ENCODE measurements at regions not wholly inside any gene's neighbourhood (a gene's known extent, or its start where the extent isn't known, plus 50 kb on each side); places are given as distances from the start of the nearest gene placed in this dataset.

DNA sequence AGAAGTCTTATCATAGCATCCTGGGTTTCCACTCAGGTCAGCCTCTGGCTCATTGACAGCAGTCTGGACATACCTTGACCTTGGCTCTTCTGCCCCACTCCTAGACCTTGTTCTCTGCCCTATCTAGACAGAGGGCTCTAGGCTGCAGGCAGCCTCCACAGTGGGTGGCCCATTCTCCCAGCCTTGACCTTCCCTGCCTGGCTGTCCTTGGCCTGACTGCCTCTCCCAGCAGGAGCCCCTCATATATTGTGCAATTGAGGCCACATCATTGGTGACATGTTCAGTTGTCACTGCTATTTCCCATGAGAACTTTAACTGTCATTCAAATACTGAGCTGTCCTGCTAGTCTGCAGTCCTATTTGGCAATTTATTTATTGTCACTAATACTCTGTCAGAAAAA lies 503.4 kb downstream of the PLXNA4 start:
- in situ Hi-C loops (cut with HindIII; ENCODE audit: low sequenced_read_pairs): no loop called here
- TF ChIP-seq, protein P1, sequence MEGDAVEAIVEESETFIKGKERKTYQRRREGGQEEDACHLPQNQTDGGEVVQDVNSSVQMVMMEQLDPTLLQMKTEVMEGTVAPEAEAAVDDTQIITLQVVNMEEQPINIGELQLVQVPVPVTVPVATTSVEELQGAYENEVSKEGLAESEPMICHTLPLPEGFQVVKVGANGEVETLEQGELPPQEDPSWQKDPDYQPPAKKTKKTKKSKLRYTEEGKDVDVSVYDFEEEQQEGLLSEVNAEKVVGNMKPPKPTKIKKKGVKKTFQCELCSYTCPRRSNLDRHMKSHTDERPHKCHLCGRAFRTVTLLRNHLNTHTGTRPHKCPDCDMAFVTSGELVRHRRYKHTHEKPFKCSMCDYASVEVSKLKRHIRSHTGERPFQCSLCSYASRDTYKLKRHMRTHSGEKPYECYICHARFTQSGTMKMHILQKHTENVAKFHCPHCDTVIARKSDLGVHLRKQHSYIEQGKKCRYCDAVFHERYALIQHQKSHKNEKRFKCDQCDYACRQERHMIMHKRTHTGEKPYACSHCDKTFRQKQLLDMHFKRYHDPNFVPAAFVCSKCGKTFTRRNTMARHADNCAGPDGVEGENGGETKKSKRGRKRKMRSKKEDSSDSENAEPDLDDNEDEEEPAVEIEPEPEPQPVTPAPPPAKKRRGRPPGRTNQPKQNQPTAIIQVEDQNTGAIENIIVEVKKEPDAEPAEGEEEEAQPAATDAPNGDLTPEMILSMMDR (IDR thresholded peaks at IDR 0.05; ENCODE audit: low read depth, low read length): no peak
- DNase-seq (ENCODE audit: low read depth, low spot score): no peak
- no peak overlapping the region for H3K4me3 ChIP-seq (ENCODE audit: low read depth, low read length)

DNA sequence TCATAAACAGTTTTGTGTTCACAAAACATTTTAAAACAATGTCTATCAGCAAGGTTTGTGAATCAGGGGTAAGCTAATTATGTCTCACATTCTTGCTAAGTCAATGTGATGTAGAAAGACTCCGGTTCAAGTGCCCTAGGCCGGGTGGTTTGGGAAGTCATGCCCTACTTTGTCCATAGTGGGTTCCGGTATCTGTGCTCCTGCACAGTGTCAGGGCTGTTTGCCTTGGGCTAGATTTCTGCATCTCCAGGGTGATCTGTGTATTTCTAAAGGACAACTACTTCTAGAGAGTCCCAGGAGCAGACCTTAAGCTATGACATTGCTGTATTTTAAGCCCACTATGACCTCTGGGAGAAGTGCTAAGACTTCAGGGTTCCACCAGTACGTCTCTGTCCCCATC lies 504.1 kb downstream of the PLXNA4 start:
- in situ Hi-C loops (cut with HindIII; ENCODE audit: low sequenced_read_pairs): no loop called here
- DNase-seq (ENCODE audit: low read depth, low spot score): no peak
- TF ChIP-seq, protein P1 (IDR thresholded peaks at IDR 0.05; ENCODE audit: low read depth, low read length): no peak
- no peak overlapping the region for H3K4me3 ChIP-seq (ENCODE audit: low read depth, low read length)

DNA sequence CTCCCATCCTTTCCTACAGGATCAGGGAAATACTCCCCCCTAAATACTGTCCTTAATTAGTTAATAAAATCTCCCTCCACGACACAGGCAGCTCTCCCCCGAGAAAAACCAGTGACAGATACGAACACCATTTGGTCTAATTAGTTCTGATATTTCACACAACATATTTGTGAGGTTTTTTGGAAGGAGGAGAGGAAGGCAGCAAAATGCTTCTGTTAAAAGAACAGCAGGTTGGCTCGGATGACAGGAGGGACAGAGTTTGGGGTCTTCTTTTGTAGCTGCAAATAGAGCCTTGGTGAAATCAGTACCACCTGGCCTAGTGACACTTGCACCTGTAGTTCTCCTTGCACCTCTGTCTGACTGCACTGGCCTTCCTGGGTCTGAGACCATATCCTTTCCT lies 507.0 kb downstream of the PLXNA4 start:
- TF ChIP-seq, protein P1 (IDR thresholded peaks at IDR 0.05; ENCODE audit: low read depth, low read length): no peak
- in situ Hi-C loops (cut with HindIII; ENCODE audit: low sequenced_read_pairs): no loop called here
- no peak overlapping the region for H3K4me3 ChIP-seq (ENCODE audit: low read depth, low read length)
- no peak for DNase-seq (ENCODE audit: low read depth, low spot score)

DNA sequence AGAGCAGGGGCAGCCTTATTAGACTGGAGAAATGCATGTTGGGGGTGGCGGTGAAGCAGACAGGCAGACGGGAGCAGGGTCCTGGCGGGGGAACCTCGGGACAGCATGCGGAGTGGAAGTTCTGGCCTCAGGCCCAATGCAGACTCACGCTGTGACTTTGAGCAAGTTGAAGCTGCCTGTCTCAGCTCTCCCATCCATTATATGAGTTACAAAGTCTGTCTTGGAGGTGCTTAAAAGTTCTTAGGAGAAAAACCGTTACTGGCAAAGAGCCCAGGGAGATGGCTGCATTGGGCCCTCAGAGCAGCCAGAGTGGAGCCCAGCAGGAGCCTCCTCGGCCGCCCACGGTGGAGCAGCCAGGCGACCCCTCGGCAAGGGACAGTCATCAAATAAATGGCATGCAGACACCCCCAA lies 509.5 kb downstream of the PLXNA4 start:
- DNase-seq (ENCODE audit: low read depth, low spot score): peak; percentile 82
- H3K4me3 ChIP-seq (ENCODE audit: low read depth, low read length): no peak overlapping the region
- in situ Hi-C loops (cut with HindIII; ENCODE audit: low sequenced_read_pairs): no loop called here
- TF ChIP-seq, protein P1 (IDR thresholded peaks at IDR 0.05; ENCODE audit: low read depth, low read length): no peak

DNA sequence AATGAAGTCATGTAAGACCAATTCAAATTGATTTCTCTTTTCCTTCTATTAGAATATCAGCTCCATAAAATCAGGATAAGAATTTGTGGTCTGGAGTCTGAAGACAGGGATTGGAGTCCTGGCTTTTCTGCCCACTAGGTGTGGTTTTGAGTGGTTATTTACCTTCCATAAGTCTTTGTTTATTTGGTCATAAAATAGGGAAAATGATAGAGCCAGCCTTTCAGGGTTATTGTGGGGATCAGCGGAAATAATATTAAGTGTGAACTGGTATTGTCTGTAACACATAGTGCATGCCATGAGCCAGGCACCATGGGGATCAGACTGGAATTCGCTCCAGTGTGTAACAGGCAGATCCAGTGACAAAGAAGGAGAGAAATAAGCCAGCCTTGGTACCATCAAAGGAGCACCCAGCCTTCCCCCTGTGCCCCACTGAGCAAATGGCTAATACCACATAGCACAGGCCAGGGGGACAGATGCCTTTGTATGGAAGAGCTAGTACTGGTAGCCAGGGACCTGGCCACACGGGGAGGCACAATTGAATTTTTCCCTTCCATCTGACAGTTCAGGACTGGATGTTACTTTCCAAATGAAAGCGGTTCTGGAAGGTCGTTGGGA lies 509.7 kb upstream of the PODXL start:
- in situ Hi-C loops (cut with HindIII; ENCODE audit: low sequenced_read_pairs): no loop called here

DNA sequence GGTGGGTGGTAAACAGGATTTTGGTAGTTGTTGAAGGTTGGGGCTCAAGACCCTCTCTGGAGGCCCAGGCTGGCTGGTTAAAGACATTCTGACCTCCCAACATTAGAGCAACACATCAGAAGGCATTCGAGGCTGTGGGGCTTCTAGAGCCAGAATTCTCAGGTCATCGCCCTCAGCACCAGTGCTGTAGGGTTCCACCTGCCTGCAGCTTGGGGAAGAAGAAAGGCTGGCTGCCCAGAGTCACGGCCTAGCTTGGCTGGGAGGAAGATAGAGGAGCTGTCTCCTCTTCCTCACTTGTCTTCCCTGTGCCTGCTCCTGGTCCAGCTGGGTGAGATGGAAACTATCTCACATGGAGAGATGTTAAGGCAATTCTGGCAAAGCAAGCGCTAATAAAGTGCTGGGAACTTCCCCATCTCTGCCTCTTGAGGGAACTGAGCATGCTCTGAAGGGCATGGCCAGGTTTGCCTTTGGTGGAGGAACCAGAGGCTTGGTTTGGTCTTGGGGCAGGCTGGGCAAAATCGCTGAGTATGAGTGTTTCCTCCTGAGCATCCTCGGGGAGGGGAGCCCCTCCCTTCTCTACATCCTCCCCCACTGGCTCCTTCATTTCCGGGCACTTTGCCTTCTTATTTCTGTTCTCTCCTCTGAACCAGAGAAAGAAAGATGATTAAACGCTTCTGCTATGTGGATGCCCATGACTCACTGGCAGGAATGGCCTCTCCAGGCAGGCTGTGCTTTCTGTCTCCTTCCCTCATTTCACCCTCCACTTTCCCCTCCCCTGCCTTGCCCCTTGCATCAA lies 509.0 kb upstream of the PODXL start:
- no peak overlapping the region for H3K4me3 ChIP-seq (ENCODE audit: low read depth, low read length)
- DNase-seq (ENCODE audit: low read depth, low spot score): peak; percentile 98
- TF ChIP-seq, protein P1 (IDR thresholded peaks at IDR 0.05; ENCODE audit: low read depth, low read length): no peak
- in situ Hi-C loops (cut with HindIII; ENCODE audit: low sequenced_read_pairs): no loop called here

More for the DNA sequence above, 509.7 kb upstream of the PODXL start:
- H3K4me3 ChIP-seq (ENCODE audit: low read depth, low read length): no peak overlapping the region
- no peak for DNase-seq (ENCODE audit: low read depth, low spot score)
- TF ChIP-seq, protein P1 (IDR thresholded peaks at IDR 0.05; ENCODE audit: low read depth, low read length): no peak
